Endothelial cell of umbilical vein (primary cell): ENCODE measurements at regions not wholly inside any gene's neighbourhood (a gene's known extent, or its start where the extent isn't known, plus 50 kb on each side); places are given as distances from the start of the nearest gene placed in this dataset.

Source experiments
- BruUV-seq: library from RNA; stranded (reverse); fragments of 400-500 nt; replicated peaks from 2 replicates; lab custom pipeline; 2021; lab: Mats Ljungman, UMichigan
- CTCF ChIA-PET: fragments of 300-600, 350-600 bp; sonication (Branson Sonifier 250); formaldehyde crosslinking; loops from one replicate; lab custom pipeline; 2021; ENCODE audit warnings: antibody characterized with exemption, inconsistent platforms; lab: Charles Lee
- POLR2A ChIA-PET: fragments of 300-600, 350-600 bp; sonication (Branson Sonifier 250); formaldehyde crosslinking; loops from one replicate; lab custom pipeline; 2021; ENCODE audit warnings: antibody characterized with exemption, inconsistent platforms; lab: Charles Lee
- DNase-seq: peaks from one replicate; pipeline ENCODE4 v3.0.0-alpha.2; 2011; ENCODE audit warnings: low read depth, low spot score
- FAIRE-seq: peaks from 2 replicates; lab custom pipeline; 2011; peaks lifted over from hg19 to GRCh38; lab: Jason Lieb, UNC
- H2AFZ ChIP-seq: 2 replicates; pipeline ENCODE4 v1.6.0; 2012; ENCODE audit warnings: low read depth, low read length, control low read depth, inconsistent platforms
- H3K27ac ChIP-seq: 2 replicates; pipeline ENCODE4 v1.5.1; 2011; ENCODE audit warnings: low read depth, mild to moderate bottlenecking, control low read depth, low read length, moderate library complexity; ENCODE audit not compliant: insufficient read depth
- H3K27me3 ChIP-seq, 2 experiments: 2 replicates each; pipeline versions ENCODE4 v1.6.0 to v1.6.1; 2011; ENCODE audit warnings: low read length in 2 of 2, mixed read lengths in 1 of 2; ENCODE audit not compliant: control insufficient read depth in 2 of 2, insufficient read depth in 2 of 2
- H3K36me3 ChIP-seq, 2 experiments: 2 replicates in 1 of 2; 3 replicates in 1 of 2; pipeline ENCODE4 v1.5.1; 2011; ENCODE audit warnings: low read length in 2 of 2, mild to moderate bottlenecking in 1 of 2, moderate library complexity in 1 of 2; ENCODE audit not compliant: control insufficient read depth in 2 of 2, insufficient read depth in 2 of 2; ENCODE audit errors: extremely low read depth in 1 of 2
- H3K4me1 ChIP-seq: 3 replicates; pipeline ENCODE4 v1.5.1; 2011; ENCODE audit warnings: mild to moderate bottlenecking, low read length; ENCODE audit not compliant: control insufficient read depth, insufficient read depth; ENCODE audit errors: extremely low read depth
- H3K4me2 ChIP-seq: 2 replicates; pipeline ENCODE4 v1.6.1; 2011; ENCODE audit warnings: low read length, control low read depth, mixed read lengths; ENCODE audit not compliant: insufficient read depth
- H3K4me3 ChIP-seq, 3 experiments: fragments of 200-600 bp in 1 of 3; sonication (generic), shearing (Covaris generic) in 1 of 3; replicated peaks in 1 of 3; 2 replicates each; pipeline ENCODE4 v1.5.1; 2011 to 2016; ENCODE audit warnings: control low read depth in 3 of 3, low read length in 3 of 3, mild to moderate bottlenecking in 2 of 3, inconsistent platforms in 1 of 3, low read depth in 1 of 3, moderate library complexity in 1 of 3; ENCODE audit not compliant: insufficient read depth in 1 of 3
- H3K79me2 ChIP-seq: 2 replicates; pipeline ENCODE4 v1.6.0; 2012; ENCODE audit warnings: low read length, inconsistent platforms; ENCODE audit not compliant: control insufficient read depth, insufficient read depth
- H3K9ac ChIP-seq: replicated peaks from 2 replicates; pipeline ENCODE3; 2011; ENCODE audit warnings: low read length, control low read depth; ENCODE audit not compliant: insufficient read depth; ENCODE audit errors: extremely low read depth
- H3K9me1 ChIP-seq: replicated peaks from 3 replicates; pipeline ENCODE4 v1.6.0; 2011; ENCODE audit warnings: mild to moderate bottlenecking, low read length; ENCODE audit not compliant: control insufficient read depth, insufficient read depth; ENCODE audit errors: extremely low read depth
- H3K9me3 ChIP-seq: replicated peaks from 2 replicates; pipeline ENCODE4 v1.5.1; 2012; ENCODE audit warnings: low read length, inconsistent platforms; ENCODE audit not compliant: control insufficient read depth, insufficient read depth
- H4K20me1 ChIP-seq: replicated peaks from 2 replicates; pipeline ENCODE3; 2011; ENCODE audit warnings: mild to moderate bottlenecking, low read length; ENCODE audit not compliant: control insufficient read depth, insufficient read depth; ENCODE audit errors: extremely low read depth
- CTCF ChIP-seq, 2 donors: IDR thresholded peaks; 1 replicate in 1 of 2; 2 replicates in 1 of 2; pipeline ENCODE4 v1.5.1; 2011; ENCODE audit warnings: low read length in 2 of 2, mild to moderate bottlenecking in 2 of 2, moderate library complexity in 2 of 2, control low read depth in 1 of 2, inconsistent platforms in 1 of 2, low read depth in 1 of 2; ENCODE audit not compliant: insufficient read depth in 1 of 2; ENCODE audit errors: extremely low read depth in 1 of 2
- EZH2 ChIP-seq: IDR thresholded peaks from 2 replicates; pipeline ENCODE4 v1.6.1; 2012; ENCODE audit warnings: borderline replicate concordance, low read depth, mild to moderate bottlenecking, moderate library complexity, low read length, inconsistent platforms; ENCODE audit not compliant: severe bottlenecking
- FOS ChIP-seq: IDR thresholded peaks from 2 replicates; pipeline ENCODE4 v1.6.1; 2011; ENCODE audit warnings: mild to moderate bottlenecking, low read length, moderate library complexity, borderline replicate concordance; ENCODE audit not compliant: insufficient read depth
- GATA2 ChIP-seq: IDR thresholded peaks from 2 replicates; pipeline ENCODE4 v1.7.0; 2011; ENCODE audit warnings: low read depth, mild to moderate bottlenecking, moderate library complexity, mixed read lengths, low read length; ENCODE audit not compliant: insufficient read length, insufficient read depth
- MAX ChIP-seq: IDR thresholded peaks from 2 replicates; pipeline ENCODE4 v1.6.1; 2011; ENCODE audit not compliant: insufficient read depth, insufficient read length
- MYC ChIP-seq: IDR thresholded peaks from one replicate; pipeline ENCODE4 v1.6.1; 2011; ENCODE audit warnings: mild to moderate bottlenecking, low read depth, low read length
- POLR2AphosphoS5 ChIP-seq: IDR thresholded peaks from 2 replicates; pipeline ENCODE4 v1.6.1; 2012; ENCODE audit warnings: low read depth, mild to moderate bottlenecking, control low read depth, low read length, moderate library complexity; ENCODE audit not compliant: insufficient read depth
- dilution Hi-C: fragments of 300-500 bp; cut with MboI; formaldehyde crosslinking; loops from one replicate; pipeline ENCODE4 v1.15.0; 2019; ENCODE audit warnings: low sequenced_read_pairs; ENCODE audit not compliant: extremely low pct_ligation_motif_present
- intact Hi-C: fragments of 100-400 bp; cut with micrococcal nuclease; formaldehyde crosslinking; loops from one replicate; pipeline ENCODE4 v1.10.0; 2022

GRCh38 chr4:110348711-110349383 is 127.1 kb upstream of the ENPEP start:
- H3K9me1 ChIP-seq, result no peaks in the 10 kb centered on the region
- no peak overlapping the region for H3K4me2 ChIP-seq
- no peaks in the 10 kb centered on the region for H4K20me1 ChIP-seq
- no peak overlapping the region for H3K4me3 ChIP-seq
- H3K27ac ChIP-seq, result no peak overlapping the region
- H3K9ac ChIP-seq, result no peak overlapping the region
- no peaks in the 10 kb centered on the region for H3K79me2 ChIP-seq
- POLR2A ChIA-PET, result no interaction called here
- no peaks in the 10 kb centered on the region for H3K4me1 ChIP-seq
- TF ChIP-seq MAX, result no peak
- no peak for TF ChIP-seq CTCF (IDR thresholded peaks at IDR 0.05; ENCODE audit: extremely low read depth in 1 of 2, insufficient read depth in 1 of 2, low read depth in 1 of 2, low read length in 2 of 2)
- no peak for TF ChIP-seq EZH2
- no peak for TF ChIP-seq POLR2AphosphoS5
- TF ChIP-seq GATA2, result no peak
- TF ChIP-seq MYC, result no peak
- no peak for TF ChIP-seq FOS
- CTCF ChIA-PET, result no interaction called here
- intact Hi-C loops, result no loop called here
- H3K27me3 ChIP-seq, result no peaks in the 10 kb centered on the region
- dilution Hi-C loops, result no loop called here
- BruUV-seq, result no TSS peak
- no peak overlapping the region for H2AFZ ChIP-seq
- H3K9me3 ChIP-seq, result no peaks in the 10 kb centered on the region
- H3K36me3 ChIP-seq, result no peaks in the 10 kb centered on the region
- no peak for FAIRE-seq
- no peak for DNase-seq
